HL-60/S4 (cell line): ENCODE measurements at regions not wholly inside any gene's neighbourhood (a gene's known extent, or its start where the extent isn't known, plus 50 kb on each side); places are given as distances from the start of the nearest gene placed in this dataset.

Experiments used
- in situ Hi-C: fragments of 300-500 bp; cut with MboI; formaldehyde crosslinking; loops from 2 replicates; pipeline ENCODE4 v1.14.3; 2022; ENCODE audit warnings: low sequenced_read_pairs

DNA sequence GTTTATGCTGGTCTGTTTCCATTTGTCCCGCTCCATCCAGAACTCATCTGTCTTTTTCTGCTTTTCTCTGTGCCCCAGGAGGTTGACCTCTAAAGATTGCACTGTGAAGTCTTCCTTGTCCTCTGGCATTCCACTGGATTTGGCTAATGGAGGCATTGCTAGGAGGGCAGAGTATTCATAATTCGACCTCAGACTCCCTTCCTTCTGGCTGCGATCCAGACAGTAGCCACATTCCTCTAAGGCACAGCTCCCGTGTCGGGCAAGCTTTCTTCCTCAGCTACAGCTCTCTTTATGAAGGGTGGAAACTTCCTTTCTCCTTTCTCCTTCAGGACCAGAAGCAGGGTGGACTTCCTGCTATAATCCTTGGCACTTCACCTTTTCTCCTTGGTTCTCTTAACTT, 175.9 kb downstream of the BAMBI start:
- in situ Hi-C loops, result no loop called here

DNA sequence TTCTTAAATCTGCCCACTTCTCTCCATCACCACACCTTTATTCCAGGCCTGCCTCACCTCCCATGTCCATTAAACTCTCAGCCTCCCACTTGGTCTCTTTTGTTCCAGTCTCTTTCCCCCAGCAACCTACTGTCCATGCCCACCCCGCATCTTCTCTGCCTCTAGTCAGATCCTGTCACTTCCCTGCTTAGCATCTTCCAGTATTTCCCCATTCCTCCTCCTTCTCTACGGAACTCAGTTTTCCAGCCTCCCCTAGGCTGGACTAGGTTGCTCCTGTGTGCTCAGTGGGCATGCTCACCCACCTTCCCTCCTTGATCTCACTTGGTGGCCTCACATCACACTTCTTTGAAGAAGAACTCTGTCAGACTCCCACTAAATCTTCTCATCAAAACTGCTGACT, 179.8 kb downstream of the BAMBI start:
- in situ Hi-C loops, result no loop called here

DNA sequence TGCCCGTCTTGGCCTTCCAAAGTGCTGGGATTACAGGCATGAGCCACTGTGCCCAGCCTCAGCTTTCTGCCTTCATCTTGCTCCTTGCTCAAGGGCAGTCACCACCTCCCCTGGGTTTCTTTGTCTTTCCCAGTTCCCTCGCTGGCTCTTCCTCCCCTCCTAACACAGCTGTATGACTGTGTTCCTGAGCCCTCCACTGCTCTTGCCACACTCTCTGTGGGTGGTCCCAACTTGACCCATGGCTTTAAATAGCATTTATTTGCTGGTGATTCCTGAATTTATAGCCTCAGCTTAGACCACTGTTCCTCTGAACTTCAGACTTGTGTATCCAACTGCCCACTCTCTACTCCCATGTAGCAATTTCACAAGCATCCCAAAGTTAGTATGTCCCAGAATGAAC, 181.3 kb downstream of the BAMBI start:
- in situ Hi-C loops, result no loop called here

DNA sequence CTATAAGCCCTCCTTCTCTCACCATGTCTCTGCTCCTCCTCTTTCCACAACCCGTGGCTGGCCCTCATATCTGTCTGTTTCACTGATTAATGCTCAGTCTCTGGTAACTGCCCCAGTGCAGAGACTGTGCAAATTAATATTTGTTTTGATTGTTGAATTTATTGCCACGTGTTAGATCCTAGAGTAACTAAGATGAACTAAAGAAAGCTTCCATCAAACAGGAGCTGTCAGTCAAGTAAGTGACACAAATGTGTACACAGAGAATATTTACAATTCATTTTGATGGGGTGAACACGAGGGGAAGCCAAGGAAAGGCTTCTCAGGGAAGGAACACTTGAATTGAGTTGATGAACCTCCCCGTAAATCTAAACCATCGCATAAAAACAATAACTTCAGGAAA, 182.5 kb downstream of the BAMBI start:
- in situ Hi-C loops, result no loop called here

DNA sequence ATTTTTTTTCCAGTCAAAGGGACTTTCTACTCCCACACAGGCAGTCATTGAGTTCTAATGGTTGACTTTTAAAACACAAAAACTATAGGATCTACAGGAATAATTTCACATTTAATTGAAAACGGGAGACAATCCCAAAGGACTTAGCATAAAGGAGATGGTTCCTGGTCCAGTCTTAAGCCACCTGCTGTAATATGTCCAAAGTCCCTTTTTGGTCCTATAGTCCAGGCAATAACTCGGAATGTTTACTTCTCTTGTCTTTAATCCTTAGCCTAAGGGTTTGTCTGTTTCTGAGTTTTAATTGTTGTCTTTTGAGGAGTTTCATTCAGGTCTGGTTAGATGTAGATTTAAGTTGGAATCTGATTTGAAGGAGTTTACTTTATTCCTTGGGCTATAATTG, 184.9 kb downstream of the BAMBI start:
- in situ Hi-C loops, result no loop called here

DNA sequence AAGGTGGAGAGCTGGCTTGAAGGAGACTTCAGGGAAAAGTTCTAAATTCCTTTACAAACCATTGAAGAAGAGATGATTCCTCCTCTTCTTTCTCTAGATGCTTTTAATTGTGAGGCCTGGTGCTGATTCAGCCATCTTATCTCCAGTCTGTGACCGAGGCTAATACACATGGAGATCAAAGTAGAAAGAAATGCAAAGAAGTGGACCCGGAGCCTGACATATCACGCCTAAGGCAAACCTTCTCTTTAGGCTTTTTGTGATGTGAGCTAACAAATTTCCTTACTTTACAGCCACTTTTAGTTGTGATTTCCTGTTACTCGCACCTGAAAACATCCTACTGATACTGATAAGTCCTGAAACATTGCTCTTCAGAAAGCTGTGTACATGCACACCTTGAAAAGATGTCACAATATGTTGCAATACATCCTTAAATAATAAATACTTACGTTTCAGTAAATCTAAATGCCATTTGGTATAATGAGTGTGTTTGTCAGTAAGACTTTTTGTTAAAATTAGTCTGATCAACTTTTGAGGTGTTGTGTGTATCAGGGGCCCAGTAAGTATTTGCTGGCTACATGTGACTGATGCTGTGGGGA, 192.4 kb downstream of the BAMBI start:
- in situ Hi-C loops, result no loop called here

DNA sequence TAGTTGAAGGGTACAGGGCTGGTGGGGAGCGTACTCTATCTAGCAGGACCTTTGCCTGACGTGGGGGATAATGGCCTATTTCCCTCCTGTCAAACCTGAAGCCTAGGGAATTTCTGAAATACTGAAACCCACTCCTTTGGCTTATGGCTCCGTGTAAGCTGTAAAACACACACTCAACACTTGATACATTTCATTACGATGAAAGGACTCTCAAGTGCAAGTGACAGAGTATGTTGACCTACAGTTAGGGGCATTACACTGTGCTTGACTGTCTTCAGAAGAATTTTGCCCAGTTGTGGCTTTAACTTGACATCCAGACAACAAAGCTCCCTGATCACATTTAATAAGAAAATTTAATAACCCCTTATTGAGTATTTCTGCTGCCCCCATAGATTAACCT, 194.3 kb downstream of the BAMBI start:
- in situ Hi-C loops, result no loop called here

DNA sequence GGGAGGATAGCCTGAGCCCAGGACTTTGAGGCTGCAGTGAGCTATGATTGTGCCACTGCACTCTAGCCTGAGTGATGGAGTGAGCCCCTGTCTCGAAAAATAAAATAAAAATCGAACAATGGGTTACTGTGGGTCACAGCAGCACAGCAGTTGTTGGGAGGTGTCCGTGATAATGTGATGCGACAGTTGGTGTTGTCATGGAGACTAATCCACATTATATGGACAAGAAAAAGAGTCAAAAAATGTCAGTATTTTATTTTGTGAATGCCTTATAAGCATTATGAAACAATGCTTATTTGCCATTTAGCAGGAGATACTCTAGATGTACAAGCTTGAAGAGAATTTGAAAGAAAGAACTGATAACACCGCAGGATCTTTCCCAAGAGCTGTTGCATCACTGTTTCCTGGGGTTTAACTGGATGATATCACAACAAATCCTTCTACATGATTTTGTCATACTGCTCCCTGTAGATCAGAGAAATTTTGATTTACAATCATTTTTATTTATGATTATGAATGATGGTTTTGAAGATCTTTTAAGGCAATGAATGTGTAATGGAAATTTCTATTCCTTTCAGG, 195.4 kb downstream of the BAMBI start:
- in situ Hi-C loops, result no loop called here

DNA sequence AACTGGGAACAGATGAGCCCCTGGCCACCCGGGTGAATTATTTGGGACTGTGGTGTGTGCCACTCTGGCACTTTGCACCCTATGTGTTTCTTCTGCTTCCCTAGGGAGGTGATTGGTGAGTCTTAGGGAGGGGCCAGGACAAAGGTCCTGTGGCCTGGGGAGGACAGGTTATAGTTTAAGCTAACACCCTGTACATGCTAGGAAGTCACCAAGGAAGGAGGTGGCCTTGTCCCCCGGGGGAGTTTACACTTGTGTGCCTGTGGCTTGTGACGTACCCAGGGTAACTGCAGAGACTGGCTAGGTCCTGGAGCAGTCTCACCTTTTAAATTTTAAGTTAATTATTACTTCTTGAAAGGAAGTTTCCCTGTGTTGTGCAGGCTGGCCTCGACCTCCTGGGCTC, 196.2 kb downstream of the BAMBI start:
- in situ Hi-C loops, result no loop called here

DNA sequence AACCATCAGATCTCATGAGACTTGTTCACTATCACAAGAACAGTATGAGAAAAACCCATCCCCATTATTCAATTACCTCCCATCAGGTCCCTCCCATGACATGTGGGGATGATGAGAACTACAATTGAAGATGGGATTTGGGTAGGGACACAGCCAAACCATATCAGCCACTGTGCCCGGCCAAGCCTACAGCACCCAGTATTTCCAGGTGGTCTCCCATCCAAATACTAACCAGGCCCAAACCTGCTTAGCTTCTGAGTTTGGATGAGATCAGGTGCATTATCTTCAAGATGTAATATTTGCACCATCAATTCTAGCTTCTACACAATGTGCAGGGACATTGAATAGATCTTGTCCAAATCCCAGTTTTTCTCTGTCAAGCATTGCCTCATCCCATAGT, 196.9 kb downstream of the BAMBI start:
- in situ Hi-C loops, result no loop called here

DNA sequence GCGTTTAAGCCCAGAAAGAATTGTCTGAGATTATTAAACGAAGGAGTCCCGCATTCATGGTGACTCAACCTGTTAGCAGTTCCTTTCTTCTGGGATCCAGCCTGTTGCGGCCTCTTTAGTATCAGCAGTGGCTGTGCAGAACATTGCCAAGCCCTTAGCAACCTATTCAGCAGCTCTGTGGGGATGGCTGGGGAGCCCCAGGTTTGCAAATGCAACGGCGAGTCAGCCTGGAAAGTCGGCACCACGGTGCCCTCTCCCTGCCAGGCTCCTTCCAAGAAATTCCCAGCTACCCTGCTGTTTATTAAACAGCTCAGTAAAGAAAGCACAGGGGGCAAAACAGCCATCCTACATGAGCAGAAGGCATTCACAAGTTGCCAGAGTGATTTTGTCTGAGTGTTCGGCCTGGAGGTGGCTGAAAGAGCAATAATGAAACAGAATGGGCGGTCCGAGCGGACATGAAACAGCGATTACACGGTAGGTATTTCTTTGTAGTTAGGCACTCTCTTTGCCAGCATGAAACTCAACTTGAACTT, 198.3 kb downstream of the BAMBI start:
- in situ Hi-C loops, result no loop called here

DNA sequence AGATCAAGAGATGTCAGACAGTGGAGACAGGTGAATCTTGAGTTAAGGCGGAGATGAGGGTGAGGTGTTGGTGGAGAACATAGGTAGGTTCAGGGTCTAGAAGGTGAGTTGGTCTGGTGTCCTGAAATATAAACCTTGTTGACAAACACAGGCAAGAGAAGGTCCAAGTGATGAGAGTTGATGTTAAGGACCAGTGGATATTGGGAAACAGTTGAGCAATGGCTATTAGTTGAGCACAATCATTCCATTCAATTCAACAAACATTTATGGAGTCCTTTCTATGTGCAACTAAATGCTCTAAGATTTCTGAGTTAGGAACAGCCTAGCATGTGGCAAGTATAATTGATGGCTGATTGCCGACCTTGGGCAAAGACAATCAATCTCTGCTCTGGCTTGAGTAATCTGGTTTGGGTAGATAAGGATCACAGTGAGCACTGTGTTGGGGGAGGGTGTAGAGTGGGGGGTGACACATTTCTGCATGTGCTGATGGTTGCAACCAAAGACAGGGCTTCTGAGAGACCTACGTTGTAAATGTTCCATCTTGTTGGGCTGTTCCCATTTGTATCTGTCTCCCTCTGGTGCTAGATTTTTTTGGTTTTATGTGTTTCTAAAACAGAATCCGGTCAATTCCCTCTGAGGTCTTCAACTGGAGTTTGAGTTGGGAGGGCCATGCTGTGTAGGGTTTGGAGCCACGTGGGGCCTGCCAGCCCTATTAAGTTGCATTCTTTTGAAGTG, 201.1 kb downstream of the BAMBI start:
- in situ Hi-C loops, result no loop called here

DNA sequence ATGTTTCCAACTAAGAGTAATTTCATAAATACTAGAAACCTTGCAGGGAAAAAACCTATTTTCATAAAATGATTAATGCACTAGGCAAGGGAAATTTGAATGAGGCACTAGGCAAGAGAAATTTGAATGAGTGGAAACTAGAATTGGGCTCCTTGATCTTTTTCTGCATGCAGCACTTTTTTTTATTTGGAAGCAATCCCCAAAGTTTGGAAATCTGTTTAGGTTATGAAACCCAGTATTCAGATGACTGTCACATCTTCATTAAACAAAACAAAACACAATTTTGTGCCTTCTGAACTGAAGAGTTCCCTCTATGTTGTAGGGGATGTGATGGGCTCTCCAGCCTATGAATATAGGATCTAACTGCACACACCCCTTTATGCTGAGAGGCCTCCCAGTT, 201.9 kb downstream of the BAMBI start:
- in situ Hi-C loops, result no loop called here

DNA sequence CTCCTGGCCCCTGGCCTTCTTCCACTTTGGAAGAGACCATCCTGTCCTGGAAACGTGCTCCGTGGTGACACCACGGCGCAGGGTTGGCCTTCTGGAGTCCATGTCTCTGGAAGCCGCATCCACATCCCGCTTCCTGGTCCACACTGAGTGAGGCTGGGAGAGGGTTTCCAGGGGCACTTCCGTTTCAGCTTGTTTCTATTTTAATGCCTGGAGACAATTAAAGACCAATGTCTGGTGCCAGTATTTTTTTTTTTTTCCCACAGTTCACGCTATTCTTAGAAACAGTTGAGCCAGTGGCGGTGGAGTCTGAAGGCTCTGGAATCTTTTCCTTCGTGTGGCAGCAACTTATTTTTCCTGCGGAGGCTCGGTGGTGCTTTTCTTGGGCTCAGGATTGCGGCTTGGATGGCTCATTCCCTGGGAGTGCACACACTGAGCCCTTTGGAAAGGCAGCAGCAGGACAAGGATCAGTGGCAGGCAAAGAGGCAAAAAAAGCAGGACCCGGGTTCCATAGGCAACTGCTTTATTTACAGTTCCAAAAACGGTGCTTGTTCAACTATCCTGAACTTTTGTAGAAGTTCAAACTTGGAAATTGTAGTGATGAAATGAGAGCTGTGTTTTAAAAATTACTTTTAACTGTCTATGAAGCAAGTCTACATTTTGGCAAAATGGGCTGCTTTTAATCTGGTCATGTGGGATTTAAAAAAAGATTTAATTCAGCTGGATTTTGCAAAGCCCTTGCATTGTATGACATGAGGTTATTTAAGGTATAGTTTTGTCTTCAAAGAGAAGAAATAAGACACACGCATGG, 202.8 kb downstream of the BAMBI start:
- in situ Hi-C loops, result no loop called here

DNA sequence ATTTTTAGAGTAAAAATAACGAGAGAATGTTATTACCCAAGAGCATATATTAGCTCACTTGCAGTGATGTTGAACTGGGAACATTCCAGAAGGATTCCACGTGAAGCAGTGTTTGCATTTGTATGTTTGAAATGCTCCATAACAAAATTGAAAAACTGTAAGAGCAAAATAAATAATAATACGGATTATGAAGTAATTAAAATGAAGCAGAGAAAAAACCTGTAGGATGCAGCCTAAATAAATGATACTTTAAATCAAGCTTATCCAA, 203.3 kb downstream of the BAMBI start:
- in situ Hi-C loops, result no loop called here

DNA sequence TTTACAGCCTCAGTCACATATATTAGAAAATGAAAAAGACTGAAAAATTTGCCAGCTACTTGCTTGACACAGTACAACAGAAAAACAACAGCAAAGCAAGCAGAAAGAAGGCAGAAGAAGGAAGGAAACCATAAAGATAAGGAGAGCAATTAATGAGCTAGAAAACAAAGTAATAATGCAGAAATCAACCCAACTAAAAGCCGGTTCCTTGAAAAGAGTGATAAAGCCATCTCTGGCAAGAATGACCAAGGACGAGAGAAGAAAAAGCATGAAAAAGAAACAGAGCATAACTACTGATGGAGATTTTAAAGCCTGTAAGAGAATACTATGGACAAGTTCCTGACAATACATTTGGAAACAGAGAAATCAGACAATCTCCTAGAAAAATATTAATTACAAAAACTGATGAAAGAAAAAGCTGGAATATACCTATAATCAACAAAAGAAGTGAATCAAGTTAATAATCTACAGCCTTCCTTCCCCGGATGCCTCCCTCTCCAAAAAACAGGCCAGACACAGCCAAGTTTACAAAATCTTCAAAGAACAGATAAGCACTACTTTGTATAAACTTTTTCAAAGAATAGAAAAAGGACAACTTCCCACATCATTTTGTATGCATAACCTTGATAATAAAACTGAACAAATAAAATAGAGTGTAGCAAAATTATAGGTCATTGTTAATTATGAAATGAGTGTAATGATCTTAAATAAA, 204.0 kb downstream of the BAMBI start:
- in situ Hi-C loops, result no loop called here

DNA sequence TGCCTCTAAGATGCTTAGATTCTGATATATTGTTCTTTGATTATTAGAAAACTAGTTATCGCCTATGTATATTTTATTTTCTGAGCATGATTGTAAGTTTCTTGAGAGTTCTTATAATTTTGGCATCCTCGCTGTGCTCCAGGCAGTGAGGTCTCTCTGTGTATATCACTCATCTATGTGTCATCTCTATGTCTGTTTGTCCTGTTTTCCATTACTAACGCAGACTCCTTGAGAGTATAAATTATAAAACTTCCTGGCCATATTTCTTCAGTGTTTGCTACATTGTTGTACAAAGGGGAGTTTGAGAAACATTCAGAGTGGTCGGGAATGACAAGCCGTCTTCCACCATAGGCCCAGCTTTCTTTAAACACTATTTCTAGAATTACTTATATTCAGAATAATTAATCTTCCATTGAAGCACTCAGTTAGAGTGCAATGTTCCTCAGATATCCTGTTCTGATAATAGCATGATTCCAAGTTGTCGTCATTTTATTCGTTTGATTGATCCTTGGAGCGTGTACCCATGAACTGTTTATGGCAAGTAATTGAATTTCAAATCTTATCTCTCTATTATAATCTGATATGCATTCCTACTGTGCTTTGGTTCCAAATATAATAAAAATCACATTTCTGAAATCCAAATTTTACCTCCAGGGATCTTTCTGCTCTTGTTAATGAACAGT, 206.6 kb downstream of the BAMBI start:
- in situ Hi-C loops, result no loop called here

DNA sequence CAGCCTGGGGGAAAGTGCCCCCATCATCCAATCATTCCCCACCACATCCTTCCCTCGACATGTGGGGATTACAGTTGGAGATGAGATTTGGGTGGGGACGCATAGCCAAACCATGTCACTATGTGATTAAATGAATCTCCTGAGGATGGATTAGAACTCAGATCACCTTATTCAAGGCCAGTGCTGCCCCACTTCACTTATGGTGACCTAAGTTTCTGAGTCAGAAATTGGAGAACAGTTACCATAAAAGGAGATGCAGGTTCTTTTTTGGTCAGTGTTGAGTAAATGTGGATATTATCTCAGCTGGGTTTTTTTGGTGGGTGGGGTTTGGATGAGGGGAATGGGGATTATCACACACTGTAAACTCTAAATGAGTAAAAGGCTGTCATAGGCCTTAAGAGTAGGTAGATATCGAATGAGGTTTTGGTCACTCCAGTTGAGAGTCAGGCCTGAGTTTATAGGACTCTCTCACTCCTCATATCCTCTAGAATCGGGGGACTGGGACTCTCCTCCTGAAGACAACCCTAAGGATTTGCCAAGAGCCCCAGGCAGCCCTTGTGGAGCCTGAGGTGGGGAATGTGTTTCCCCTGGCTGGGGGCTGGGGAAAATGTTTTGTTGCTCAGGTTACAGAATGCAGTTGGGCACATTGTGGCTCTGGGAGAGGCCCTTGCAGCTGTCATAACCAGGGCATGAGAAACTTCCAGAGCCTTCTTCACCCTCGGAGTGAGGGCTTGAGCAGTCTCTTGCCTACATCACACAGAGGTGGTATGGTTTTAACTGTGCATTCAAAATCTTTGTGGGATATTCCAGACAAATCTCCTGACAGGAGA, 213.0 kb downstream of the BAMBI start:
- in situ Hi-C loops, result no loop called here

DNA sequence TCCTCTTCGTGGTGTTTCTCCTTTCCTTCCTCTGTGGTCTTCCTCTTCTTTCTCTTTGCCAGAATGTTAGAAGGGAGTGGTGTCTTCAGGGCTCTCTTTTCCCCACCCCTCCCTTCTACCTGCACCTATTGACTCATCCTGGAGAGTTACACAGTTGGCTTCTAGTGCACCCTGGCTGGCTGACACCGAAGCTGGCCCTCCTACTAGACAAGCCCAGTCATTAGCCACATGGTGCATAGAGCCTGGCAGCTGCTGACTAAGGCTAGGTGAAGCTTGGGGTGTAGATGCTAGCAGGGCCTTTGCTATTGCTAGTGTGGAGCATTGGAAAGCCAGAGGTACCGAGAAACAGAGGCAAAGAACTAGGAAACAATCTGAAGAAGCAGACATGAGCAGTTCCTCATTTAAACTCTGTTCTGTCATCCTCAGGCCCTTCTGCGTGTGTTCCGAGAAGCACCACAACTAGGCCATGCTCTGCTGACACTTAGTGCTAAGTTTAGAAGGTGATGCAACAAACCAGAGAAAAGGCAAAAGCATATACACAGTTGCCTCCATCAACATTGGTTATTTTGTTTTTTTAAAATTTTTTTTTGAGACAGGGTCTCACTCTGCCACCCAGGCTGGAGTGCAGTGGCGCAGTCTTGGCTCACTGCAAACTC, 213.9 kb downstream of the BAMBI start:
- in situ Hi-C loops, result no loop called here
